ENCODE measurements at regions not wholly inside any gene's neighbourhood (a gene's known extent, or its start where the extent isn't known, plus 50 kb on each side); places are given as distances from the start of the nearest gene placed in this dataset.

DNA sequence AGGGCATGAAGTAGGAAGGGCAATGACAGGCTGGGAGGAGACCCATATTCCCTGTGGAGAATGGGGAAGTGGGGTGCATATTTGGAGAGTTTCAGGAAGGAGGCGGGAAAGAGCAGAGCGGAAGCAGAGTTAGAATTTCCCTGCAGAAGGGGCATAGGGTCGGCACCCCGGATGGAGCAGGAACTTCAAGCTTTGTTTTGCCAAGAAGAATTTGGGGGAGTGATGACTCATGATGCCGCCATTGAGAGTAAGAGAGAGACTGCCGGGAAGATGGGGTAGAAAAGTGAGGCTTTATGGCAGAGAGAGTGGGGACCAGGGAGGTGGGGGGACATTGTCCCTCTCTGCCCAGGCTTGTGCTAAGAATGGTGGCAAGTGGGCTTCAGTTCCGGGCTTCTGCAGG is 50.3 kb upstream of the EPB41L1 start:
- DNase-seq (ENCODE audit: low spot score), result no peak
